GM21423 (cell line): ENCODE measurements at regions not wholly inside any gene's neighbourhood (a gene's known extent, or its start where the extent isn't known, plus 50 kb on each side); places are given as distances from the start of the nearest gene placed in this dataset.
"Not testable (repeated sequence)": the region's sequence is repeated elsewhere in the genome, so short reads cannot be mapped to it uniquely, and the experiment has no call there.

ENCODE experiments used
- ATAC-seq: cut with Tn5 transposase; IDR thresholded peaks from one replicate; pipeline ENCODE4 v1.9.1; 2021; ENCODE audit warnings: mild to moderate bottlenecking, moderate library complexity; ENCODE audit not compliant: unreplicated experiment

DNA sequence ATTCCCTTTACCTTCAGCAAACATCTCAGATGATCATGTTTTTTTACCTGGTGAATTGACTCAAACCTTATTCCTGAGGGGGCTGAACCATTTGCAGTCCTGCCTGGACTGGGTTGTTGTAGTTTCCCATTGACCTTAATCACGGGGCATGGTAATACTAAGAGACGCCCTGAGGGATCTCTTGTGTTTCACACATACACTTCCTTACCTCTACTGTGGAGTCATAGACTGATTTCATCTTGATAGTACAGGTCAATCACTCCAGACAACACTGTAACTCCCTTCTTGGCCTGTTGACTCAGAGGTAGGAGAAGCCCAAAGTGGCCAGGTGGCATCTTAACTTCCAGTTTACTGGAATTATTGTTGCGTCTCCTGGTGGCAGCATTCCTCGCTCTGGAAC is 1064.0 kb upstream of the PCDH10 start:
- ATAC-seq: no peak

DNA sequence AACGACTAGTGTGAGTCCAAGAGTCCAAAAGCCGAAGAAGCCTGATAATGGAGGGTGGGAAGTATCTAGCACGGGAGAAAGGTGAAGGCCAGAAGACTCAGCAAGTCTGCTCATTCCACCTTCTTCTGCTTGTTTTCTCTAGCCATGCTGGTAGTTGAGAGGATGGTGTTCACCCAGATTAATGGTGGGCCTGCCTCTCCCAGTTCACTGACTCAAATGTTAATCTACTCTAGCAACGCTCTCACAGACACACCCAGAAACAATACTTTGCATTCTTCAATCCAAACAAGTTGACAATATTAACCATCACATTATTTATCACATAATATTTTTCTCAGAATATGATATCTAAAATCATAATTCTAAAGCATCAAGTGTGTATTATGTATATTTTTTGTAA is 1055.1 kb upstream of the PCDH10 start:
- ATAC-seq: no peak

DNA sequence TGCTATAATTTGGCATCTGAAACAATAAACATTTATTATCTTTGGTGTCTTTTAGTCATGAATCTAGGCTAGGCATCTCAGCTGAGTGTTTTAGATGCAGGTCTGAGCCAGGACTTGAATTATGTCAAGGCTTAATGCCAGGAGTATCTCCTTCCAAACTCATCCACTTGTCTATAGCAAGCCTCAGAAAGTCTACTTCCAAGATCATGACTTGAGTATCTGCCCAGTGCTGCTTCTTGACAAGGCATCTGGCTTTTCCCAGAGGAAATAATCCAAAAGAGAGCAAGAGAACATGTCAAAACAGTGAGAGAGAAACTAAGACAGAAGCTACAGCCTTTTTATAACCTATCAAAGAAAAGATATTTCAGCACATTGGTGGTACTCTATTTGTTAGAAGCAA is 1052.1 kb upstream of the PCDH10 start:
- no peak for ATAC-seq

DNA sequence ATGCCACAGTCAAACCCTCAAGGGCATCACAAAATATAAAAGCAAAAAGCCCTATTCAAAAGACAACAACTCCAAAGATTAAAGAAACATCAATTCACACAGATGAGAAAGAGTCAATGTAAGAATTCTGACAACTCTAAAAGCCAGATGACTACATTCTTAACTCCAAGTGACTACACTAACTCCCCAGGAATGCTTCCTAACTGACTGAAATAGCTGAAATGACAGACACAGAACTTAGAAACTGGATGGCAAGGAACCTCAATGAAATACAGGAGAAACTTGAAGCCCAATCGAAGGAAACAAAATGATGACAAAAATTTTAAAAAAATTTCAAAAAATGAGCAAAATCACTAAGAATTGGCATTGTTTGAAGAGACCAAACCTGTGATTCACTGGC is 1047.6 kb upstream of the PCDH10 start:
- ATAC-seq: no peak

DNA sequence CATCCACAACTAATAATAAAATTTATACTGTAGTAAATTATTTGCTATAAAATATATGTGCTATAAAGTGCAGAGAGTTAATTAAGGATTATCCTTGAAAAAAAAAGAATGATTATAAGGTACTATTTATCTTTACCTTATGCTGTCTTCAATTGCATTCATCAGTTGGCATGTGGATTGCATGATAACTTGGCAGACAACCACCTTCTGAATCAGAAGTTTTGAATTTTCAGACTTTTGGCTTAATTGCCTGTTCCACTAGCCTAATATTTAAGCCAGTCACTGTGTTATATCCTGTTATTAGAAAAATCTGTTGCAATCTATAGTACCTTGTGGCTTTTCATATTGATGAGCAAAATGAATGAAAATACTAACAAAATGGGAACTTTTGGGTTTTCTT is 1040.3 kb upstream of the PCDH10 start:
- ATAC-seq: no peak

DNA sequence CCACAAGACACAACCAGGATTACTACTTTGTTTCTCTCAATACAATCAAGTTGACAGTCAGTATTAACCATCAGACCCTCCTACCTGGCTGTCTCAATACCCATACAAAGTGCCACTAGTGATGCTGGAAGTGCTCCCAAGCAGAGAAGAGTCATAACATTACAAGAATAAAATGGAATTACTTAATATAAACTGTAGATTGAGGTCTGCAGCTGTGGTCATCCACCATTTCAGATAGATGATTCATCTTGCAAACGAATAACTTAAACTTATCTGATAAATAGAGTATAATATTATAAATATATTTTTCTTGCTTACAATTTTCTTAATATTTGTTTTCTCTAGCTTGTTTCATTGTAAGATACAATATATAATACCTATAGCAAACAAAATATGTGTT is 1034.2 kb upstream of the PCDH10 start:
- no peak for ATAC-seq

DNA sequence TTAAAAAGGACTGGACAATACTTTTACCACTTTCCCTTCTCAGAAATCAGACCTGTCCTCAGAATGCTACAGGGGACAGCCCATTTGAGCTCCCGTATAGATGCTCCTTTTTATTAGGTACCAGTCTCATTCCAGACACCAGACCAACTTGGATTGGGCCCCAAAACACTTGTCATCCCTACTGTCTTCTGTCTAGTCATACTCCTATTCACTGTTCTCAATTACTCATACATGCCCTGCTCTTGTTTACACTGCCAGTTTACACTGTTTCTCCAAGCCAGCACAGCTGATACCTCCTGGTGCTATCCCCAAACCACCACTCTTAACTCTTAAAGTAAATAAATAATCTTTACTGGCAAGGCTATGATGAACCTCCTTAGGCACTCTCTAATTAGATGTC is 1026.4 kb upstream of the PCDH10 start:
- ATAC-seq: not testable (repeated sequence)

DNA sequence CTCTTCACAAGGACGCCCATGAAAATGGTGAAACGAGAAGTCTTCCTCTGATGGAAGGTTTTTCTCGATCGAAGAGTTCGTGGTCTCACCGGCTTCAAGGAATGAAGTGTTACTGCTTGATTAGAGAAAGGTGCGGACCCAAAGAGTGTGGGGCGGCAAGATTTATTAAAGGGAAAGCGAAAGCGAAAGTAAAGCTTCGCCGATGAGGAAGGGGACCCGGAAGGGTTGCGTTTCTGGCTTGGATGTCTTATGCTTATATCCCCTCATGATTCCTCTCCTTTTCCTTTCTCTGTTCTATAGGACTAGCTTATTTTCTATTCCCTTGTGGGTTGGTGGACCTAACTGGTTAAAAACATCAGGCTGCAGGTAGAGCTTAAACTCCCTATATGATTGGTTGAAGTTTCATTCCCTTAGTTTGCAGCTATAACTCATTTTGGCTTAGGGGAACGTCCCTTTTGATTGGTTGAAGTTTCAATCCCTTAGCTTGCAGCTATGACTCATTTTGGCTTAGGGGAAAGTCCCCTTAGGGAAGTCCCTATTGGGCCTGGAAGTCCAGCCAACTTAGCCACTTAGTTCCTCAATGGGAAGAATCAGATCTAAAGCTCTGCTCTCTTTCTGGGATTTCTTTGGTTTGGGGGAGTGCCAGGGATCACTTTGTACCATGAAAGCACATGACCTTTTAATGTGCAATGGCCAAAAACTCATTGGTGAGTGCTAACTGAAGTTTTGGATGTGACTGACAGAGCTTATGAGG is 1025.0 kb upstream of the PCDH10 start:
- peak; percentile 75 for ATAC-seq

DNA sequence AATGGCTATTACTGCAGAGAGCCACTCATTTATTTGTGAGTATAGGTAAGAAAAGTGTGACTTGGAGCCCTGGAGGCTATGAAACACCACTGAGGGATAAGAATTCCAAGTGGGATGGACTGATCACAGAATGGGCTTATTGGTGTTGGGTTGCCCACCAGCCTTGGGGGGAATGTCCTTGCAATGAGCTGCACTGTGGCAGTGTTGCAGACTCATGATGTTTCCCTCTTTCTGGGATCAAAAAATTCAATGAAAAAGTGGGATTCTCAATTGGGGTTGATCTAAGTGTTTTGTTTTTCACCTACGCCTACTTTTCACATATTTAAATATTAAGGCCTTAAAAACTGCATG is 1024.5 kb upstream of the PCDH10 start:
- ATAC-seq: no peak

DNA sequence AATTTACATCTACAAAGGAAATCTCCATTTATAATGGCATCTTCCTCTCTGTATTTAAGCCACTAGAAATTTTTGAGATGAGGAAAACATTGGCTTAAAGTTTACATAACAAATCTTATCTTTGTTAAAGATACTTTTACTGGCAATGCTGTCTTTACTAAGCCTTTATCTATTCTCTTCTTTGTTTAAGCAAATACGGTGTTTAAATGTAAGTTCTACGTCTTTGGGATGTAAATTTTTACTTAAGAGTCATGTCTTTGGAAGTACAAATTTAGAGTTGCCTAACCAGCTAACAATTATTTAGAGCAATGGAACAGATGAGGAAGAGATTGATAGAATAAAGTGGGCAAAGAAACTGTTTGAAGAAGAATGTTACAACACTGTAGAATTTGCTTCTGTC is 1024.0 kb upstream of the PCDH10 start:
- no peak for ATAC-seq

DNA sequence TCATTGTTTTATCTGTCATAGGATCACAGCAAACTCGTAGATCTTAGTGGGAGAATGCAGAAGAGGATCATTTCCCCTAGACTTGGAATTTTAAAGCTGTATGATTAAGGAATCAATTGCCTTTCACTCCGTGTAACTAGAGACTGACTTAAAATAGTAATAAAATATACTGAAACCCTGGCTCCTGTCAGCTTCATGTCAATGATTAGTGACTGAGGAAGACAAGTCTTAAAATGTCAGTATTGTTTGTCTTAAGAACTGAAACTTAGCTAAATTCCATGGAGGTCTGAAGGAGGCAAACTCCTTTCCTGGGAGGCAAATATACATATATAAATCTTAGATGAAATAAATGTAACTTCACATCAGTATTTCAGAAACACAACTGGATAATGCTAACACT is 1016.7 kb upstream of the PCDH10 start:
- ATAC-seq: no peak

DNA sequence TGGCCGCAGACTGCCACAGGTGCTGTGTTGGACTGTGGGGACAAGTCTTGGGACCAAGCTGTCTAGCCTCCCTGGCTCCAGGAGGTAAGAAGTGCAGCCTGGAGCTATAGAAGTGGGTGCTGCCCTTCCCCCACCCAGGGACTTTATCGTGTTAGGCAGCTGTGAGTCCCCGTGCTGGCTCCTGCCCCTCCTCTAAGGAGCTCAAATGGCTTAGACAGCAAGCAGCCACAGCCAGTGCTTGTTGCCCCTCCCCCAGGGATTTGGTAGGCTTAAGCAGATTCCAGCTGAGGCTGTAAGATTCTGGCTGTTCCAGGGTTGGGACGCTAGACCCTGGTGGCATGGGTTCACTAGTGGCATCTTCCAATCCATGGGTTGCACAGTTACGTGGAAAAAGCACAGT is 979.4 kb upstream of the PCDH10 start:
- no peak for ATAC-seq

DNA sequence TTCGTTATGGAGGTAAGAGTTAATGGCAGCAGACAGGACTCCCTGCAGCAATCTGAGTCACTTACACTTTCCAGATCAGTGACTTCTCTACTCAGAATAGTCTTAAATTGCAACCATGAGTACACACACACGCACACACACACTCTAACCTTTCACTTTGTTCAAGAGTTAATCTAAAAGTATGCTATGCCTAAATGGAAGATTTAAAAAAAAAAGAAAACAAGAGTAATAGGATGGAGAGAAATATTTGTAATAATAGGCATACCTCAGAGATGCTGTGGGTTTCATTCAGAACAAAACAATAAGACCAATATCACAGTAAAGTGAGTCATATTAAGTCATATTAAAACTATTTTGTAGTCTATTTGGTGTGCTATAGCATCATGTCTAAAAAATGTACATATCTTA is 969.1 kb upstream of the PCDH10 start:
- no peak for ATAC-seq

DNA sequence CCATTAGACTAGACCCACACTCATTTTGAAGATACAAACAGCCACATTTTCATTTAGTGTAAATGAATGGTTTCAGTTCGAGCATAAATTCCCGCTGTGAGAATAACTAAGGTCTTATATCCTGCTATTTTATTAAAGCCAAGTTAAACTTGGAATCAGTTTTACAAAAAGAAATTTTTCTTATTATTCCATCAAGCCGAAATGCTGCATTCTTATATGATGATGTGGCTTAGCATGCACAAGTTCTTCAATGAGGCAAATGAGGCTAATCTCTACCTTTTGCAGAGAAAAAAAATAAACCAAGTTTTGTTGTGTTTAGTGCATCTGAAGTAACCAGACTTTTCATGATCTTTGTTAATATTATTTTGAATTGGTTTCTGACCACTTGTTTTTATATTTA is 953.9 kb upstream of the PCDH10 start:
- no peak for ATAC-seq

DNA sequence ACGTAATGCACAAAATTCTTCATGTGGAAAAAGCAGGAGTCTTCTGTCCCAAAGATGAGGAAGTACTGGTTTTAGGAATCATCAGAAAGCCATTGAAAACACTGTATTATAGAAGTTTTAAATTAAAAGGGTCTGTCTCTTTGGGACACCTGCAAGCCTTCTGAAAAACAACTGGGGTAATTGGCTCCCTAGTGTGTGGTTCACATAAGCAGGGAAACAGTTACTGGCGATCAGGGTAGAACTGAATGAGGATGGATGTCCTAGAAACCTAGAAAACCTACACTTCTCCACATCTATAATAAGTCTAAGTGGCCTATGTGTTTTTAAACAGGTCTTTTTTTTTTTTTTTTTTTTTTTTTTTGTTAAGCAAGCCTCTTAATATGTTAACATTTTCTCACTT is 945.5 kb upstream of the PCDH10 start:
- no peak for ATAC-seq

DNA sequence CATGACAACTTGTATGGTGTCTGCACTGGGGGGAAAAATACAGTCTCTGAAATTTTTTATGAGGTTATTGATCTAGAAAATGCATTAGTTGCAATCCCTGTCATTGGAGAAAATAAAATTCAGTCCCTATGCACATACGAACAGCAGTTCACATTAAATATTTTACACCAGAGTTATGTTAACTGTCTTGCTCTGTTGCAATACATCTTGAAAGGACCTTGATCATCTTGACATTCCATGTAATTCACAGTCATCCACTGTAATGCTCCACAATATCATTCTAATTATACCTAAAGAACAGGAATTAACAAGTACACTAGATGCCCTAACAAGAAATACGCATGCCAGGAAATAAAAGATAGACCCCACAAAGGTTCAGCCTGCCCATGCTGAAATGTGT is 934.6 kb upstream of the PCDH10 start:
- no peak for ATAC-seq

DNA sequence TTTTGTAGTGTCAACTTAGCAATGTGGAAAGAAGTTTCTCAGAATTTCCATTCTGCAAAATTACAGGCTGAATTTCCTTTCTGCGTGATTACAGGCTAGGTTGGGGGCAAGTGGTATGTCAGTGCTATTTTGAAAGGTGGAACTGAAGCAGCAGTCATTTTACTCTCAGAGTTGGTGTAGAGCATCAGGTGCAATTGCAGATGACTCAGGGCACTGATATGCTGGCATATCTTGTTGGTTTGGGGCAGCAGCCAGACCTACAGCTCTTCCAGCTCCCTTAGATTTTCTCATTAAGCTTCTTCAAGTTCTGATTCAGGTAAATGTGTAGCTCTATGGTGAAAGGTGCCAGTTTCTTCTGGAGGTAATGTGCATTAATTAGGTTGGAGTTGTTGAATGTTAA is 930.7 kb upstream of the PCDH10 start:
- ATAC-seq: no peak

DNA sequence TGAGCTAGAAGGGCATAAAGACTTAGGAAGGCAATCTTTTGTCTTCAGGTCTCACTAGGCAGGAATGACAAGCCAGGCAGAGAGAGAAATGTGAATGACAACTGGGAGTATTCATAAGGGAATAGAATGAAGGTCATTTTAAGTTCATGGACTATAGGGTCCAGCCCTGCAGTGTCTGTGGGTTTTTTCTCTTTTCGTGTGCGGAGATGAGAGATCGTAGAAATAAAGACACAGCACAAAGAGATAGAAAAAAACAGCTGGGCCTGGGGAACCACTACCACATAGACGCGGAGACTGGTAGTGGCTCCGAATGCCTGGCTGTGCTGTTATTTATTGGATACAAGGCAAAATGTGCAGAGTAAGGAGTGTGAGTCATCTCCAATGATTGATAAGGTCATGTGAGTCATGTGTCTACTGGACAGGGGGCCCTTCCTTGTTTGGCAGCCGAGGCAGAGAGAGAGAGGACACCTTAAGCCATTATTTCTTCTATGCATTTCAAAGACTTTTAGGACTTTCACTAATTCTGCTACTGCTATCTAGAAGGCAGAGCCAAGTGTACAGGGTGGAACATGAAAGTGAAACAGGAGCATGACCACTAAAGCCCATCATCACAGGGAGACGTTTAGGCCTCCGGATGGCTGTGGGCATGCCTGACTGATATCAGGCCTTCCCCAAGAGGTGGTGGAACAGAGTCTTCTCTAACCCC is 921.8 kb upstream of the PCDH10 start:
- ATAC-seq: peak; percentile 55

DNA sequence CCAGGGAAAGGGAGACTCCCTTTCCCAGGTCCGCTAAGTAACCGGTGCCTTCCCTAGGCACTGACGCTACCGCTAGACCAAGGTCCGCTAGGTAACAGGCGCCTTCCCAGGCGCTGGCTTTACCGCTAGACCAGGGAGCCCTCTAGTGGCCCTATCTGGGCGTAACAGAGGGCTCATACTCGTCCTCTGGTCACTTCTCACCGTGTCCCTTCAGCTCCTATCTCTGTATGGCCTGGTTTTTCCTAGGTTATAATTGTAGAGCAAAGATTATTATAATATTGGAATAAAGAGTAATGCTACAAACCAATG is 921.3 kb upstream of the PCDH10 start:
- peak; percentile 68 for ATAC-seq

DNA sequence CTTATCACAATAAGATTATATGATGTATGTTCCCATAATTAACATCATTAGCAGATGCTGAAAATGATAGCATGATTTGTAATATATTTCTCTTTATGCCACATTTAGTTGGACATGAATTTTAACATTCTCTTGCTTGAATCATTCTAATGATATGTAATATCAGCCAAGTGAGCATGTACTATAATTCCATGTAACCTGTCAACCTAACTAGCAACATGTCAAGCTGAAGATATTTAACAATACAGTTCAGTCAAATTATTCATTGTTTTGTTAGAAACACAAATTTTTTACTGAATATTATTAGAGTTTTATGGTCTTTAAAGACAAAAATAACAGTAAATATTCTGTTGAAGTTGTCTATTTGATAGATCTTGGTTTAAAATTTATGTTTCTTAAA is 920.4 kb upstream of the PCDH10 start:
- ATAC-seq: no peak

DNA sequence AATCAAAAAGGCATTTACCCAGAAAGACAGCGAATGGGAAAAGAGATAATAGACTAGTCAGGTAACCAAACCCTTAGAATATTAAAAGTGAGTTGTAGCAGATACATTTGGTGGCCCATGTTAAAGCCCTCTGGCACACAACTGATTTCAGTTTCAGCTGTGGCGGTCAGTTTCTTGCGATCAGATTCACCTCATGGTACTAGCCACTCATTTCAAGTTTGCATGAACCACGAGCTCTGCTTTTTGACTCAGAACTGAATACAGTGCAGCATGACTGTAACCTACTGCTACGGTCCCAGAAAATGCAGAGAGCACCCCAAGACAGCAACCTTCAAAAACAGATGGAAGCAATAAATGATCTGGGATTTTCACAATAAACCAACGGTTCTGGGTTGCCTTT is 919.1 kb upstream of the PCDH10 start:
- no peak for ATAC-seq

DNA sequence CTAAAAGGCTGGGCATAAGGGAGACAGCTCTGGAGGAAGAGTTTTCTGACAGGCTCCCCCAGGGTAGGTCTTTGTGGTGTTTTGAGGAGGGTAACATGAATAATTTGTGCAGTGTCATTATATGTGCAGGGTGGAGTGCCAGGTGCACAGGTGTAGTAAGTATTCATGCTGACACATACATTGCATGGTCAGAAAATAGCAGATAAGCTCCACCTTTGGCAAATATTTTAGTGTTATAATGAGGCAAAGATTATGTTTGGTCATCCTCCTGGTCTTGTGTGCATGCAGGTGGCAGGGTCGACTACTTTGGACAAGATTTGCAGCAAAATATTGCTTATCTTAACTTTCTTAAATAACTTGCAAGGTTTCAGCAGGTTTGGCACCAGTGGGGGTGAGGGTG is 910.4 kb upstream of the PCDH10 start:
- ATAC-seq: no peak

DNA sequence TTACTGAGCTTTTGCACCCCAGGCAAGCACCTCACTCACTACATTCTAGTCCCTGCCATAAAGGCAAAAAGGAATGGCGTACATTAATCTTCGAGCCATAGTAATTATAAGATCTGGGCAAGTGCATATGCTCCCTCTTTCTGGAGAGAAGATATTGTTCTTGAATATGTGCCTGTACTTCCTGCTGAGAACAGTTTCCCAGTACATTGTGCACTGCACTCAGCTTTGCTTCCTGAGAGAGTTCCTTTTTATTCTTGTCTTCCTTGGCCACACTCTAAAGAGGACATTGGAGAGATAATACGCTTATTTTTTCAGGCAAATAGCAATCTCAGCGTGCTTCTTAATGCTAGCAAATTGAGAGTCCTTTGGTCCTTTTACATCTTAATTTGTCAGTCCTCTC is 909.0 kb upstream of the PCDH10 start:
- no peak for ATAC-seq
